Mucosa of descending colon (tissue), 3 donors: ENCODE measurements at regions not wholly inside any gene's neighbourhood (a gene's known extent, or its start where the extent isn't known, plus 50 kb on each side); places are given as distances from the start of the nearest gene placed in this dataset.

Source experiments
- ATAC-seq: fragments of 200-7000 bp; cut with Tn5 transposase; one replicate; pipeline ENCODE4 v1.9.1; 2020; ENCODE audit warnings: mild to moderate bottlenecking, moderate library complexity
- DNase-seq, 3 donors: peaks; one replicate each; pipeline ENCODE4 v3.0.0-alpha.2; 2020
- H3K36me3 ChIP-seq: fragments of 200-600 bp; one replicate; pipeline ENCODE4 v1.8.0; 2021; ENCODE audit warnings: low read depth, mild to moderate bottlenecking
- H3K4me1 ChIP-seq: fragments of 200-600 bp; one replicate; pipeline ENCODE4 v1.8.0; 2021; ENCODE audit warnings: low read depth, mild to moderate bottlenecking
- H3K4me3 ChIP-seq: fragments of 200-600 bp; one replicate; pipeline ENCODE4 v1.8.0; 2021; ENCODE audit warnings: mild to moderate bottlenecking
- H3K9me3 ChIP-seq: fragments of 200-600 bp; one replicate; pipeline ENCODE4 v1.8.0; 2021; ENCODE audit warnings: mild to moderate bottlenecking
- CTCF ChIP-seq: fragments of 200-600 bp; IDR thresholded peaks from one replicate; pipeline ENCODE4 v1.8.0; 2022; ENCODE audit warnings: antibody characterized with exemption, mild to moderate bottlenecking
- intact Hi-C, 2 donors: fragments of 100-400 bp; cut with DNase I in 1 of 2; cut with micrococcal nuclease in 1 of 2; formaldehyde crosslinking; loops; one replicate each; pipeline versions ENCODE4 v1.11.0 to v1.11.1; 2022; cut with DNase I, micrococcal nuclease
- donor health status: DM: no; HTN: no; CAD: no; lungs with moderate emphysema.
- donor health status: DM: no; HTN: no; CAD: no.
- donor health status: DM: no; HTN: yes; CAD: no.

GRCh38 chr3:82521657-82522056, 760.2 kb upstream of the GBE1 start:
- H3K9me3 ChIP-seq, result peaks cover 37% of the 10 kb centered on the region
- DNase-seq, result no peak
- no peak overlapping the region for H3K4me3 ChIP-seq
- intact Hi-C loops, result no loop called here
- TF ChIP-seq CTCF, result no peak
- H3K36me3 ChIP-seq, result no peaks in the 10 kb centered on the region
- H3K4me1 ChIP-seq, result no peaks in the 10 kb centered on the region
- ATAC-seq, result no peak

GRCh38 chr3:82520846-82521245, 759.4 kb upstream of the GBE1 start:
- TF ChIP-seq CTCF, result no peak
- Histone ChIP-seq H3K36me3 (no peaks in the 10 kb centered on the region), H3K9me3 (peaks cover 37% of the 10 kb centered on the region), H3K4me1 (no peaks in the 10 kb centered on the region), H3K4me3 (no peak overlapping the region)
- DNase-seq (no peak), ATAC-seq (no peak)
- intact Hi-C loops, result no loop called here

- intact Hi-C loops, result no loop called here
- no peak for DNase-seq
- peaks cover 35% of the 10 kb centered on the region for H3K9me3 ChIP-seq
- no peak for ATAC-seq
- H3K4me3 ChIP-seq, result no peak overlapping the region
- TF ChIP-seq CTCF, result no peak
- H3K4me1 ChIP-seq, result no peaks in the 10 kb centered on the region
- H3K36me3 ChIP-seq, result no peaks in the 10 kb centered on the region
Observed at GRCh38 chr3:82509951-82510603, 748.6 kb upstream of the GBE1 start.

GRCh38 chr3:82509106-82509842, 747.8 kb upstream of the GBE1 start:
- ATAC-seq (no peak), DNase-seq (no peak)
- H3K36me3 ChIP-seq, result no peaks in the 10 kb centered on the region
- no peak for TF ChIP-seq CTCF
- H3K4me1 ChIP-seq, result no peaks in the 10 kb centered on the region
- H3K4me3 ChIP-seq, result no peak overlapping the region
- intact Hi-C loops, result no loop called here
- peaks cover 35% of the 10 kb centered on the region for H3K9me3 ChIP-seq

- ATAC-seq (no peak), DNase-seq (no peak)
- H3K9me3 ChIP-seq, result peaks cover 31% of the 10 kb centered on the region
- no peaks in the 10 kb centered on the region for H3K4me1 ChIP-seq
- no peak for TF ChIP-seq CTCF
- no peak overlapping the region for H3K4me3 ChIP-seq
- H3K36me3 ChIP-seq, result no peaks in the 10 kb centered on the region
- intact Hi-C loops, result no loop called here
Observed at GRCh38 chr3:82506204-82506603, 744.8 kb upstream of the GBE1 start.
